Peyer's patch (tissue), 4 donors: ENCODE measurements at regions not wholly inside any gene's neighbourhood (a gene's known extent, or its start where the extent isn't known, plus 50 kb on each side); places are given as distances from the start of the nearest gene placed in this dataset.

ENCODE experiments used
- POLR2A ChIP-seq, 2 donors: fragments of 450-650 bp; IDR thresholded peaks; one replicate each; pipeline ENCODE4 v1.5.1; 2017; ENCODE audit warnings: antibody characterized with exemption in 2 of 2, mild to moderate bottlenecking in 2 of 2, moderate library complexity in 2 of 2
- TF ChIP-seq, protein P1 (sequence below), 6 experiments: fragments of 450-650 bp in 4 of 6; fragments of 200-600 bp in 2 of 6; sonication (generic) in 1 of 6; IDR thresholded peaks; one replicate each; pipeline ENCODE4 v1.5.1; 2017 to 2019; ENCODE audit warnings: antibody characterized with exemption in 6 of 6, mild to moderate bottlenecking in 3 of 6, moderate library complexity in 1 of 6

DNA sequence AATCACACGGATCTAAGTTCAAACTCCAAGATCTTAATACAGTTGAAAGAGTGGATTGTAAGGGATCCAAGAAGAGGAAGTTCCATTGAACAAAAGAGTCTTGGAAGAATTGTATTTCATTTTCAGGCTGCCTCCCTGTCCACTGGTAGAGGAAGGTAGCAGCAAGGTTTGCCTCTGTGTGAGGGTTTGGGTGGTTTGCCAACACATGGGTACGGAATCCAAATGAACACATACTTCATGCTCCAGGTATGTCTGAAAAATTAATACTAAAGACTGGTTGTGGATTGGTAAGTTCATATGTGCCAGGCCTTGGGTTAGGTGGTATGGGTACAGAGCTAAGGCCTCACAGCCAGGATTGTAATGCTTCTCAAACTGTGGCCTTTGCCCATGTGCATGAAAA is 523.6 kb upstream of the BOD1L1 start:
- TF ChIP-seq, protein P1, sequence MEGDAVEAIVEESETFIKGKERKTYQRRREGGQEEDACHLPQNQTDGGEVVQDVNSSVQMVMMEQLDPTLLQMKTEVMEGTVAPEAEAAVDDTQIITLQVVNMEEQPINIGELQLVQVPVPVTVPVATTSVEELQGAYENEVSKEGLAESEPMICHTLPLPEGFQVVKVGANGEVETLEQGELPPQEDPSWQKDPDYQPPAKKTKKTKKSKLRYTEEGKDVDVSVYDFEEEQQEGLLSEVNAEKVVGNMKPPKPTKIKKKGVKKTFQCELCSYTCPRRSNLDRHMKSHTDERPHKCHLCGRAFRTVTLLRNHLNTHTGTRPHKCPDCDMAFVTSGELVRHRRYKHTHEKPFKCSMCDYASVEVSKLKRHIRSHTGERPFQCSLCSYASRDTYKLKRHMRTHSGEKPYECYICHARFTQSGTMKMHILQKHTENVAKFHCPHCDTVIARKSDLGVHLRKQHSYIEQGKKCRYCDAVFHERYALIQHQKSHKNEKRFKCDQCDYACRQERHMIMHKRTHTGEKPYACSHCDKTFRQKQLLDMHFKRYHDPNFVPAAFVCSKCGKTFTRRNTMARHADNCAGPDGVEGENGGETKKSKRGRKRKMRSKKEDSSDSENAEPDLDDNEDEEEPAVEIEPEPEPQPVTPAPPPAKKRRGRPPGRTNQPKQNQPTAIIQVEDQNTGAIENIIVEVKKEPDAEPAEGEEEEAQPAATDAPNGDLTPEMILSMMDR (IDR thresholded peaks at IDR 0.05), result no peak
- no peak for TF ChIP-seq POLR2A (IDR thresholded peaks at IDR 0.05)
